ENCODE measurements at regions not wholly inside any gene's neighbourhood (a gene's known extent, or its start where the extent isn't known, plus 50 kb on each side); places are given as distances from the start of the nearest gene placed in this dataset.

GRCh38 chr2:71277536-71278103, 50.7 kb upstream of the PAIP2B start:
- peak; percentile 86 for DNase-seq (ENCODE audit: low spot score)

DNA sequence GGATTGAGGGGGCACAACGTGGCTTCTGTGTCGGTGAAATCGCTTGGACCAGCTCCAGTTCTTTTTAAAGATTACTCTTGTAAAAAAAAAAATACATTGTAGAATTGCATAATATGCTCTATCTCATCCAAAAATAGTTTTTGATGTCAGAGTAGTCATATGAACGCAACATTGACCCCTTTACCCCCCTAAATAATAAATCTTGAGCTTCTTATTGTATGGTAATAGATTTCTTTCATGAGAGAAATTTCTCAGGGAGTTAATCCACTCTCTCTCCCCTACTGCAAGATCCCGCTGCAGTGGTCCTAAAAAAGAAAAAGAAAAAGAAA, 50.2 kb upstream of the PAIP2B start:
- DNase-seq (ENCODE audit: low spot score): no peak

DNA sequence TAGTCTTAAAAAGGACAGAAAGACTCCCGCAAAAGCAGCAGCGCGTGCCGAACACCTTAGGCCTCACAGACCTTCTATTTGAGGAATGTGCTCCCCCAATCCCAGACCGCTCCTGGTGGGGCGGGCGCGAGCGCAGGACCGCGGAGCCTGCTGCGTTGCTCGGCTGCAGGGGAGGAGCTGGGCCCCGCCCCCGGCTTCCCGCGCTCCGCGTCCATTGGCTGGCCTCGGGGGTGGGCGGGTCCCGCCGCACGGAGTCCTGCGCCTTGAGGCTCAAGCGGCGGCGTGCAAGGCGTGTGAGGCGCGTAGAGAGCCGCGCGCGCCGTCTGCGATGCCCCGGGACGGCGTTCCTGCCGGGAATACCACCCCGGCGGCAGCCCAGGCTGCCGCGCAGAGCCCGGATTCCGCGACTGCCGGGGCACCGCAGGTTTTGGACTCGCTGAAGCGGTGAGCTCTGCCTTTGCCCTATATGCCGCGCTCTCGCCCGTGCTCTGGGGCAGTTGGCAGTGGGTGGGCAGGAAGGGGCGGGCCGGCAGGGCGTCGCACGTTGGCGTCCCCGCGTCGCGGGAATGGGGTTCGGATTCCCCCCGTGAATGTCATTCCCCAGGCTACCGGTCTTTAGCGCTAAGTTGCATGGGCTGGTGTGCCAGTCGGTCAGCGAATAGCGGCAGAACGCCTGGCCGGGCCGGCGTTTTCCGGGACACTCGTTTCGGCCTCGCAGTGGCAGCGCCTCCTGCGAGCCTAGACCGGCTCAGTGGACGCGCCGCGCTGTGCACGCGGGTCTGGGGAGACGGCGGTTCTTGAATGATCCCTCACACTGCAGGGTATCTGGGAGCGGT, 49.6 kb upstream of the PAIP2B start:
- DNase-seq (ENCODE audit: low spot score): peak; percentile 94
